Natural killer cell (primary cell): ENCODE measurements at regions not wholly inside any gene's neighbourhood (a gene's known extent, or its start where the extent isn't known, plus 50 kb on each side); places are given as distances from the start of the nearest gene placed in this dataset.

Experiments
- ATAC-seq, 3 donors: fragments of 150-1000 bp in 2 of 3; fragments of 200-7000 bp in 1 of 3; cut with Tn5 transposase; 1 replicate in 1 of 3; 2 replicates in 2 of 3; pipeline ENCODE4 v1.10.0; 2021; ENCODE audit warnings: mild to moderate bottlenecking in 2 of 3, moderate library complexity in 2 of 3
- DNase-seq, 2 donors: peaks; one replicate each; pipeline versions ENCODE4 v3.0.0 to v3.0.0-alpha.2; 2013 to 2021; ENCODE audit warnings: mixed read lengths in 1 of 2
- H3K27ac ChIP-seq: one replicate; pipeline ENCODE4 v1.5.1; 2013; ENCODE audit warnings: mild to moderate bottlenecking, low read length
- H3K27me3 ChIP-seq: one replicate; pipeline ENCODE4 v1.6.1; 2013; ENCODE audit warnings: low read length; ENCODE audit not compliant: control insufficient read depth, insufficient read depth
- H3K36me3 ChIP-seq: one replicate; pipeline ENCODE4 v1.6.1; 2013; ENCODE audit warnings: low read length; ENCODE audit not compliant: control insufficient read depth, insufficient read depth
- H3K4me1 ChIP-seq: one replicate; pipeline ENCODE4 v1.6.1; 2013; ENCODE audit warnings: low read length; ENCODE audit not compliant: control insufficient read depth, insufficient read depth
- H3K4me3 ChIP-seq: one replicate; pipeline ENCODE4 v1.5.1; 2013; ENCODE audit warnings: low read length
- H3K9me3 ChIP-seq: one replicate; pipeline ENCODE4 v1.6.1; 2013; ENCODE audit warnings: low read length; ENCODE audit not compliant: control insufficient read depth, insufficient read depth
- H3K27ac Mint-ChIP-seq, 2 donors: one replicate each; pipeline ENCODE4 v1.8.0; 2022; ENCODE audit warnings: mild to moderate bottlenecking in 2 of 2, mixed read lengths in 2 of 2, moderate library complexity in 1 of 2
- H3K27me3 Mint-ChIP-seq, 2 donors: one replicate each; pipeline ENCODE4 v1.8.0; 2022; ENCODE audit warnings: low read depth in 2 of 2, mixed read lengths in 2 of 2
- H3K36me3 Mint-ChIP-seq: one replicate; pipeline ENCODE4 v1.8.0; 2022; ENCODE audit warnings: mixed read lengths
- H3K4me1 Mint-ChIP-seq, 2 donors: one replicate each; pipeline ENCODE4 v1.8.0; 2022; ENCODE audit warnings: mixed read lengths in 2 of 2
- H3K4me3 Mint-ChIP-seq: one replicate; pipeline ENCODE4 v1.8.0; 2022; ENCODE audit warnings: mild to moderate bottlenecking, moderate library complexity, mixed read lengths
- H3K9me3 Mint-ChIP-seq, 2 donors: one replicate each; pipeline ENCODE4 v1.8.0; 2022; ENCODE audit warnings: mixed read lengths in 2 of 2
- WGBS: methylation state at CpG from one replicate; pipeline ENCODE4 v1.1.7; 2013; ENCODE audit warnings: missing lambda C conversion rate; ENCODE audit not compliant: insufficient coverage; 5-methylcytosine and 5-hydroxymethylcytosine counted together
- intact Hi-C: fragments of 100-400 bp; cut with micrococcal nuclease; formaldehyde crosslinking; loops from one replicate; pipeline ENCODE4 v1.14.2; 2022
- TF ChIP-seq, protein P1 (sequence below): fragments of 200-600 bp; IDR thresholded peaks from one replicate; pipeline ENCODE4 v1.8.0; 2022; ENCODE audit warnings: antibody characterized with exemption

DNA sequence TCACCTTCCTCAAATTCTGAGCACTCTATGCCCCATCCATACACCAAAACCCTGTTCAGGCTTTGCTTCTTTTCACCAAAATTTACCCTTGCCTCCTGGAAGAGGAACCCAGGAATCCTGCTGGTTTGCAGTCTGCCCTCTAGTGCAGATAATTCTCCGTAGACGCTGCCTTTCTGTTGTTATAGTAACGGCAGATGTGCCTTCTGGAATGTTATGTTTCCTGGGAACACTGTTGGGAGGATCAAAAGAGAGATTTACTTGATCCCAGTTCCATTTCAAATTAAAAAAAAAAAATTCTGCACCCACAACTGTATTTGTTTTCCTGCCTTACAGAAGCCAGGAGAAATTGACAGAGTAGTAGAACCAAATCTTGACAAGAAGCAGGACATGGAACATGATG, 104.2 kb upstream of the RMST start:
- Mint-ChIP-seq H3K4me1 (no peaks in the 10 kb centered on the region), H3K27ac (no peak overlapping the region), H3K27me3 (no peaks in the 10 kb centered on the region), H3K9me3 (peaks cover 0 to 2% of the 10 kb centered on the region in 2 donors), H3K36me3 (no peaks in the 10 kb centered on the region), H3K4me3 (no peak overlapping the region)
- intact Hi-C loops: no loop called here
- ATAC-seq (no peak), DNase-seq (no peak)
- Histone ChIP-seq H3K9me3 (no peaks in the 10 kb centered on the region), H3K4me1 (no peaks in the 10 kb centered on the region), H3K36me3 (no peaks in the 10 kb centered on the region), H3K27me3 (no peaks in the 10 kb centered on the region), H3K27ac (no peak overlapping the region), H3K4me3 (no peak overlapping the region)
- TF ChIP-seq, protein P1, sequence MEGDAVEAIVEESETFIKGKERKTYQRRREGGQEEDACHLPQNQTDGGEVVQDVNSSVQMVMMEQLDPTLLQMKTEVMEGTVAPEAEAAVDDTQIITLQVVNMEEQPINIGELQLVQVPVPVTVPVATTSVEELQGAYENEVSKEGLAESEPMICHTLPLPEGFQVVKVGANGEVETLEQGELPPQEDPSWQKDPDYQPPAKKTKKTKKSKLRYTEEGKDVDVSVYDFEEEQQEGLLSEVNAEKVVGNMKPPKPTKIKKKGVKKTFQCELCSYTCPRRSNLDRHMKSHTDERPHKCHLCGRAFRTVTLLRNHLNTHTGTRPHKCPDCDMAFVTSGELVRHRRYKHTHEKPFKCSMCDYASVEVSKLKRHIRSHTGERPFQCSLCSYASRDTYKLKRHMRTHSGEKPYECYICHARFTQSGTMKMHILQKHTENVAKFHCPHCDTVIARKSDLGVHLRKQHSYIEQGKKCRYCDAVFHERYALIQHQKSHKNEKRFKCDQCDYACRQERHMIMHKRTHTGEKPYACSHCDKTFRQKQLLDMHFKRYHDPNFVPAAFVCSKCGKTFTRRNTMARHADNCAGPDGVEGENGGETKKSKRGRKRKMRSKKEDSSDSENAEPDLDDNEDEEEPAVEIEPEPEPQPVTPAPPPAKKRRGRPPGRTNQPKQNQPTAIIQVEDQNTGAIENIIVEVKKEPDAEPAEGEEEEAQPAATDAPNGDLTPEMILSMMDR: no peak
- WGBS: 76% methylated on average over 3 of the region's 3 CpGs

DNA sequence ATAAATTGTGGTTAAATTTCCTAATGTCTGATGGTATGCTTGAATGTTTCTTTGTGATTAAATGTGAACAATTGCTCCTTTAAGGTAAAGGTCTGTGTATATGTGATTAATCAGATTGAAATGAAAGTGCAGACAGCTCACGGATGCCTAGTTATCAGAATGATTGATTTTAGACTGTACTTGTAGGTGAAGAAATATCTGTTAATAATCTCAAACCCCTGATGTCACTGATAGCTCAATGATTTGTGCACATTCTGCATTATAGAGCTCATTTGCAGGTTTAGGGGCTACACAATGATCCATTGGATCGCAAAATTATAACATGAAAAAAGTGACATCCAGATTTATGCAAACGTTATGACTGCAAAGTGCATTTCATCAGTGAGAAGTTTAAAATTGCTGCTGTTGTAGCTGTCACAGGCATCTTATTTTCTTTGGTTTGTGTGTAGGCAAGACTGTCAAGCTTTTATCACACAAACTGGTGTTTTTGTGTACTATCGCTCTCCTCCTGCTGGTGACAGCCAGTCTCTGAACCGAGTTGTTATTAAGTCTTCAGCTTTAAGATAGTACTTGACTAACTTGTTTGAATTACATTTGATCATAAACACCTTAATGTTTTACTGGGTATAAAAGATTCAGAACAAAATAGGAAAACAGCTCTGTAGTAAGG, 103.4 kb upstream of the RMST start:
- intact Hi-C loops: no loop called here
- Histone ChIP-seq H3K36me3 (no peaks in the 10 kb centered on the region), H3K27me3 (no peaks in the 10 kb centered on the region), H3K4me3 (no peak overlapping the region), H3K9me3 (no peaks in the 10 kb centered on the region), H3K27ac (no peak overlapping the region), H3K4me1 (no peaks in the 10 kb centered on the region)
- H3K9me3 Mint-ChIP-seq: peaks cover 0 to 2% of the 10 kb centered on the region in 2 donors
- WGBS: 76% methylated on average over 4 of the region's 5 CpGs
- H3K36me3 Mint-ChIP-seq: no peaks in the 10 kb centered on the region
- H3K27me3 Mint-ChIP-seq: no peaks in the 10 kb centered on the region
- no peak for ATAC-seq
- no peak overlapping the region for H3K4me3 Mint-ChIP-seq
- H3K27ac Mint-ChIP-seq: no peak overlapping the region
- TF ChIP-seq, protein P1: no peak
- H3K4me1 Mint-ChIP-seq: no peaks in the 10 kb centered on the region
- no peak for DNase-seq

DNA sequence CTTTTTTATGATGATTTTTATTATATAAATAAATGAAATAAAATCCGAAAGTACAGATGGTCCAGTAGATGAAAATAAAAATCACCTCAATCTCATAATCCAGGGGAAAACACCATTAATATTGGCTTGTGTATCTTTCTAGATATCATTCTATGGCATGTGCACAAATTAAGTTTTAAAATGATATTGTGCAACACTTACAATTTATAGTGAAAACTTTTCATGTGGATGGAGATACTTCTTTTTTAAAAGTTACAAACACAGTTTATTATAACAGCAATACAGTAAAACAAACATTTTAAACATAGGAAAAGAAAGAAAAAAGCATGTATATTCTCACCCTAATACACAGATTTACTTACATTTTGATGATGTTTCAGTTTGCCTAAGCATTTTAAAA, 98.9 kb upstream of the RMST start:
- H3K27me3 Mint-ChIP-seq: peaks cover 0 to 3% of the 10 kb centered on the region in 2 donors
- Histone ChIP-seq H3K4me1 (no peaks in the 10 kb centered on the region), H3K27ac (no peak overlapping the region), H3K36me3 (no peaks in the 10 kb centered on the region), H3K4me3 (no peak overlapping the region), H3K27me3 (no peaks in the 10 kb centered on the region), H3K9me3 (no peaks in the 10 kb centered on the region)
- no CpG with 5 or more reads among the region's 1 CpG for WGBS
- DNase-seq (no peak), ATAC-seq (no peak)
- no peak overlapping the region for H3K4me3 Mint-ChIP-seq
- no peak overlapping the region for H3K27ac Mint-ChIP-seq
- intact Hi-C loops: no loop called here
- TF ChIP-seq, protein P1: no peak
- no peaks in the 10 kb centered on the region for H3K9me3 Mint-ChIP-seq
- no peaks in the 10 kb centered on the region for H3K36me3 Mint-ChIP-seq
- no peaks in the 10 kb centered on the region for H3K4me1 Mint-ChIP-seq
